C4-2B (cell line): ENCODE measurements at regions not wholly inside any gene's neighbourhood (a gene's known extent, or its start where the extent isn't known, plus 50 kb on each side); places are given as distances from the start of the nearest gene placed in this dataset.

Experiments
- ZFX ChIP-seq: fragments of 450-650 bp; IDR thresholded peaks from 2 replicates; pipeline ENCODE4 v1.6.1; 2017
- TF ChIP-seq, protein P1 (sequence below): fragments of 450-650 bp; conservative IDR thresholded peaks from 2 replicates; pipeline ENCODE4 v1.5.1; 2017; ENCODE audit warnings: mild to moderate bottlenecking

DNA sequence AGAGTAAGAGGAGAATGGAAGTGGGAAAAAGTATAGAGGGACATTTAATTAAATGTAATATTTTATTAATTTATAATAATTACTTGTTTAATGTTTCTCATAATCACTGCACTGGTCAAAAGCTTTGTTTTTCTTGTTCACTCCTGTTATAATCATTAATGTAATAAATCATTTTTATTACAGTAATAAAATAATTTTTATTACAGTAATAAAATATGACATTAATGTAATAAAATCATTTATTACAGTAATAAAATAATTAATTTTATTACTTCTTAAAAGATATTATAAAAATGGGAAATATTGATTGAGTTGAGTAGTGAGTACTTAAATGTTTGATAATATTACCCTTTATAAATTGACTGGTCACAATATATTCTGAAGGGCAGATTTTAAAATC is 181.1 kb upstream of the SOX2 start:
- TF ChIP-seq, protein P1, sequence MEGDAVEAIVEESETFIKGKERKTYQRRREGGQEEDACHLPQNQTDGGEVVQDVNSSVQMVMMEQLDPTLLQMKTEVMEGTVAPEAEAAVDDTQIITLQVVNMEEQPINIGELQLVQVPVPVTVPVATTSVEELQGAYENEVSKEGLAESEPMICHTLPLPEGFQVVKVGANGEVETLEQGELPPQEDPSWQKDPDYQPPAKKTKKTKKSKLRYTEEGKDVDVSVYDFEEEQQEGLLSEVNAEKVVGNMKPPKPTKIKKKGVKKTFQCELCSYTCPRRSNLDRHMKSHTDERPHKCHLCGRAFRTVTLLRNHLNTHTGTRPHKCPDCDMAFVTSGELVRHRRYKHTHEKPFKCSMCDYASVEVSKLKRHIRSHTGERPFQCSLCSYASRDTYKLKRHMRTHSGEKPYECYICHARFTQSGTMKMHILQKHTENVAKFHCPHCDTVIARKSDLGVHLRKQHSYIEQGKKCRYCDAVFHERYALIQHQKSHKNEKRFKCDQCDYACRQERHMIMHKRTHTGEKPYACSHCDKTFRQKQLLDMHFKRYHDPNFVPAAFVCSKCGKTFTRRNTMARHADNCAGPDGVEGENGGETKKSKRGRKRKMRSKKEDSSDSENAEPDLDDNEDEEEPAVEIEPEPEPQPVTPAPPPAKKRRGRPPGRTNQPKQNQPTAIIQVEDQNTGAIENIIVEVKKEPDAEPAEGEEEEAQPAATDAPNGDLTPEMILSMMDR, result no peak
- TF ChIP-seq ZFX, result no peak
